ENCODE measurements at regions not wholly inside any gene's neighbourhood (a gene's known extent, or its start where the extent isn't known, plus 50 kb on each side); places are given as distances from the start of the nearest gene placed in this dataset.

GRCh38 chr1:228936881-228937280 is 201.6 kb downstream of the RHOU start:
- TF ChIP-seq CTCF (conservative IDR thresholded peaks at IDR 0.05) (no peak), ZFX (IDR thresholded peaks at IDR 0.05) (no peak)

Data from C4-2B (cell line).